Liver (tissue), 8 donors: ENCODE measurements at regions not wholly inside any gene's neighbourhood (a gene's known extent, or its start where the extent isn't known, plus 50 kb on each side); places are given as distances from the start of the nearest gene placed in this dataset.

ENCODE experiments used
- DNase-seq: peaks from one replicate; pipeline ENCODE4 v3.0.0-alpha.2; 2017; ENCODE audit warnings: low spot score
- H3K27ac ChIP-seq, 2 donors: one replicate each; pipeline ENCODE4 v1.7.0; 2013; ENCODE audit warnings: inconsistent platforms in 2 of 2, low read length in 2 of 2, control low read depth in 1 of 2, low read depth in 1 of 2, mild to moderate bottlenecking in 1 of 2
- H3K27me3 ChIP-seq, 4 donors: one replicate each; pipeline versions ENCODE4 v1.6.1 to v1.7.0; 2013; ENCODE audit warnings: low read length in 3 of 4, inconsistent platforms in 1 of 4, mild to moderate bottlenecking in 1 of 4, moderate library complexity in 1 of 4; ENCODE audit not compliant: control insufficient read depth in 4 of 4, insufficient read depth in 4 of 4
- H3K36me3 ChIP-seq, 4 donors: one replicate each; pipeline versions ENCODE4 v1.6.1 to v1.7.0; 2013; ENCODE audit warnings: low read length in 3 of 4, mild to moderate bottlenecking in 3 of 4, low read depth in 1 of 4, moderate library complexity in 1 of 4; ENCODE audit not compliant: control insufficient read depth in 4 of 4, insufficient read depth in 3 of 4
- H3K4me1 ChIP-seq, 4 donors: one replicate each; pipeline versions ENCODE4 v1.6.1 to v1.7.0; 2013; ENCODE audit warnings: low read length in 3 of 4, mild to moderate bottlenecking in 3 of 4, moderate library complexity in 1 of 4; ENCODE audit not compliant: control insufficient read depth in 4 of 4, insufficient read depth in 4 of 4
- H3K4me3 ChIP-seq, 3 donors: one replicate each; pipeline versions ENCODE4 v1.6.1 to v1.7.0; 2013; ENCODE audit warnings: low read length in 3 of 3, control low read depth in 1 of 3, low read depth in 1 of 3, mild to moderate bottlenecking in 1 of 3
- H3K9ac ChIP-seq, 2 donors: one replicate each; pipeline ENCODE4 v1.7.0; 2013; ENCODE audit warnings: low read length in 2 of 2, mild to moderate bottlenecking in 2 of 2, moderate library complexity in 2 of 2, control low read depth in 1 of 2, low read depth in 1 of 2
- H3K9me3 ChIP-seq, 4 donors: one replicate each; pipeline versions ENCODE4 v1.6.1 to v1.7.0; 2013; ENCODE audit warnings: low read length in 3 of 4; ENCODE audit not compliant: control insufficient read depth in 4 of 4
- ATF3 ChIP-seq: IDR thresholded peaks from 2 replicates; pipeline ENCODE4 v1.6.1; 2016; ENCODE audit warnings: antibody characterized with exemption
- CTCF ChIP-seq: fragments of 150-350 bp; IDR thresholded peaks from 2 replicates; pipeline ENCODE4 v1.5.1; 2017; ENCODE audit warnings: improper control_type of control experiment, low read depth, low read length; ENCODE audit not compliant: missing input control
- EGR1 ChIP-seq, 2 donors: IDR thresholded peaks; 2 replicates each; pipeline ENCODE4 v1.6.1; 2016 to 2018; ENCODE audit warnings: antibody characterized with exemption in 2 of 2, low read depth in 2 of 2
- FOXA1 ChIP-seq: IDR thresholded peaks from 2 replicates; pipeline ENCODE4 v1.6.1; 2016; ENCODE audit warnings: antibody characterized with exemption
- FOXA2 ChIP-seq: IDR thresholded peaks from 2 replicates; pipeline ENCODE4 v1.6.1; 2016; ENCODE audit warnings: antibody characterized with exemption
- GABPA ChIP-seq, 2 donors: IDR thresholded peaks in 1 of 2; conservative IDR thresholded peaks in 1 of 2; 2 replicates each; pipeline ENCODE4 v1.6.1; 2016; ENCODE audit warnings: antibody characterized with exemption in 2 of 2, mild to moderate bottlenecking in 1 of 2, moderate library complexity in 1 of 2
- HNF4A ChIP-seq, 2 donors: conservative IDR thresholded peaks; 2 replicates each; pipeline ENCODE4 v1.6.1; 2016; ENCODE audit warnings: antibody characterized with exemption in 2 of 2, mild to moderate bottlenecking in 2 of 2
- HNF4G ChIP-seq: IDR thresholded peaks from 2 replicates; pipeline ENCODE4 v1.6.1; 2016; ENCODE audit warnings: antibody characterized with exemption
- JUND ChIP-seq, 2 donors: IDR thresholded peaks; 2 replicates each; pipeline ENCODE4 v1.6.1; 2016; ENCODE audit warnings: antibody characterized with exemption in 2 of 2
- NR2F2 ChIP-seq: IDR thresholded peaks from 2 replicates; pipeline ENCODE4 v1.6.1; 2016; ENCODE audit warnings: antibody characterized with exemption
- RAD21 ChIP-seq, 2 donors: IDR thresholded peaks; 2 replicates each; pipeline ENCODE4 v1.6.1; 2016; ENCODE audit warnings: antibody characterized with exemption in 2 of 2, mild to moderate bottlenecking in 2 of 2
- REST ChIP-seq: IDR thresholded peaks from 2 replicates; pipeline ENCODE4 v1.6.1; 2016; ENCODE audit warnings: antibody characterized with exemption, mild to moderate bottlenecking
- RXRA ChIP-seq, 2 donors: IDR thresholded peaks; 2 replicates each; pipeline ENCODE4 v1.6.1; 2017 to 2018; ENCODE audit warnings: antibody characterized with exemption in 2 of 2, mild to moderate bottlenecking in 1 of 2
- SP1 ChIP-seq: IDR thresholded peaks from 2 replicates; pipeline ENCODE4 v1.6.1; 2018; ENCODE audit warnings: antibody characterized with exemption, mild to moderate bottlenecking
- TAF1 ChIP-seq: conservative IDR thresholded peaks from 2 replicates; pipeline ENCODE4 v1.6.1; 2016; ENCODE audit warnings: antibody characterized with exemption, mild to moderate bottlenecking
- YY1 ChIP-seq: IDR thresholded peaks from 2 replicates; pipeline ENCODE4 v1.6.1; 2016; ENCODE audit warnings: antibody characterized with exemption, mild to moderate bottlenecking
- WGBS: extraction: QIAGEN DNeasy Blood & Tissue Kit; methylation state at CpG from one replicate; pipeline ENCODE4 v1.1.7; 2013; 5-methylcytosine and 5-hydroxymethylcytosine counted together
- TF ChIP-seq, protein P1 (sequence below): IDR thresholded peaks from 2 replicates; pipeline ENCODE4 v1.6.1; 2016; ENCODE audit warnings: antibody characterized with exemption
- TF ChIP-seq, protein P2 (sequence below): IDR thresholded peaks from 2 replicates; pipeline ENCODE4 v1.6.1; 2016; ENCODE audit warnings: antibody characterized with exemption
- donor health status: healthy.
- donor health status: healthy.
- donor health status: healthy.
- donor health status: healthy.
- donor health status: healthy.

DNA sequence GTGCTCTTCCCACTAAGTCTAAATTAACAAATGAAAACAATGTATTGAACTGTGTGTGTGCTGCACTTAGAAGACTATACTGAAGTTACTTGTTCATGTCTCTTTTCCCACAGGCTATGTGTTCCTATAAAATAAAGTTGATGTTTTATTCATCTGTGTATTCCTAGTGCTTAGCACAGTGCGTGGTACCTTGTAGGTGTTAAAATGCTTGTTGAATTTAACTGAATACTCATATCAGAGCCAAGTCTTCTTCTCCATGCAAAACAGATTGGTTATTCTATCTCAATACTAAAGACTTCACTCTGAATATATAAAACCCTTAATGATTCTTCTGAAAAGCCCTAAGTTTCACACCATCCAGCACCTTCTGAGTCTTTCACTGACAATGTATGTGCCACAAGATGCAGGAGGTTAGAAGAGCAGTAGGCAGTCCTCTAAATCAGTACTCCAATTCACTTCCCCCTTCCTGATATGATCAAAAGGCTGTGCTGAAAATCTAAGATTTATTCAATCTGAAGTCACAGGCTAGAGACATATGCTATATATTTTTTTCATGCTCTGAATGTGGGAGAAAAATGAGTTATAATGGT is 231.7 kb upstream of the CCDC150 start:
- 95% methylated on average over 1 of the region's 1 CpG for WGBS
- H3K27ac ChIP-seq = no peak overlapping the region
- H3K4me1 ChIP-seq = no peaks in the 10 kb centered on the region
- H3K9me3 ChIP-seq = no peaks in the 10 kb centered on the region
- no peak for DNase-seq
- H3K9ac ChIP-seq = no peak overlapping the region
- H3K36me3 ChIP-seq = no peaks in the 10 kb centered on the region
- TF ChIP-seq, protein P1, sequence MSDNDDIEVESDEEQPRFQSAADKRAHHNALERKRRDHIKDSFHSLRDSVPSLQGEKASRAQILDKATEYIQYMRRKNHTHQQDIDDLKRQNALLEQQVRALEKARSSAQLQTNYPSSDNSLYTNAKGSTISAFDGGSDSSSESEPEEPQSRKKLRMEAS = no peak
- TF ChIP-seq HNF4G (no peak), CTCF (no peak), ATF3 (no peak), RAD21 (IDR thresholded peaks at IDR 0.05) (no peak), TAF1 (no peak), NR2F2 (no peak), REST (no peak), SP1 (no peak), YY1 (no peak), EGR1 (IDR thresholded peaks at IDR 0.05; ENCODE audit: low read depth in 2 of 2) (no peak), FOXA2 (no peak), GABPA (IDR thresholded peaks at IDR 0.05 in 1 of 2, conservative IDR thresholded peaks at IDR 0.05 in 1 of 2) (no peak), HNF4A (conservative IDR thresholded peaks at IDR 0.05) (no peak), JUND (IDR thresholded peaks at IDR 0.05) (no peak), RXRA (IDR thresholded peaks at IDR 0.05) (no peak), FOXA1 (no peak)
- TF ChIP-seq, protein P2, sequence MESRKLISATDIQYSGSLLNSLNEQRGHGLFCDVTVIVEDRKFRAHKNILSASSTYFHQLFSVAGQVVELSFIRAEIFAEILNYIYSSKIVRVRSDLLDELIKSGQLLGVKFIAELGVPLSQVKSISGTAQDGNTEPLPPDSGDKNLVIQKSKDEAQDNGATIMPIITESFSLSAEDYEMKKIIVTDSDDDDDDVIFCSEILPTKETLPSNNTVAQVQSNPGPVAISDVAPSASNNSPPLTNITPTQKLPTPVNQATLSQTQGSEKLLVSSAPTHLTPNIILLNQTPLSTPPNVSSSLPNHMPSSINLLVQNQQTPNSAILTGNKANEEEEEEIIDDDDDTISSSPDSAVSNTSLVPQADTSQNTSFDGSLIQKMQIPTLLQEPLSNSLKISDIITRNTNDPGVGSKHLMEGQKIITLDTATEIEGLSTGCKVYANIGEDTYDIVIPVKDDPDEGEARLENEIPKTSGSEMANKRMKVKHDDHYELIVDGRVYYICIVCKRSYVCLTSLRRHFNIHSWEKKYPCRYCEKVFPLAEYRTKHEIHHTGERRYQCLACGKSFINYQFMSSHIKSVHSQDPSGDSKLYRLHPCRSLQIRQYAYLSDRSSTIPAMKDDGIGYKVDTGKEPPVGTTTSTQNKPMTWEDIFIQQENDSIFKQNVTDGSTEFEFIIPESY = no peak
- H3K27me3 ChIP-seq = no peaks in the 10 kb centered on the region
- H3K4me3 ChIP-seq = no peak overlapping the region
